NT2/D1 (cell line): ENCODE measurements at regions not wholly inside any gene's neighbourhood (a gene's known extent, or its start where the extent isn't known, plus 50 kb on each side); places are given as distances from the start of the nearest gene placed in this dataset.

Experiments used
- SUZ12 ChIP-seq: IDR thresholded peaks from 2 replicates; pipeline ENCODE4 v1.6.1; 2011; ENCODE audit not compliant: insufficient read length, insufficient read depth; ENCODE audit errors: extremely low read depth
- YY1 ChIP-seq: IDR thresholded peaks from 2 replicates; pipeline ENCODE4 v1.6.1; 2011; ENCODE audit not compliant: insufficient read length, insufficient read depth
- ZNF274 ChIP-seq: IDR thresholded peaks from 2 replicates; pipeline ENCODE4 v1.6.1; 2011; ENCODE audit warnings: mild to moderate bottlenecking, low read depth, low read length

GRCh38 chr10:130662775-130663174, 526.6 kb downstream of the GLRX3 start:
- TF ChIP-seq ZNF274 = no peak
- no peak for TF ChIP-seq YY1
- TF ChIP-seq SUZ12 = no peak
